ENCODE measurements at regions not wholly inside any gene's neighbourhood (a gene's known extent, or its start where the extent isn't known, plus 50 kb on each side); places are given as distances from the start of the nearest gene placed in this dataset.
"Not testable (repeated sequence)": the region's sequence is repeated elsewhere in the genome, so short reads cannot be mapped to it uniquely, and the experiment has no call there.

DNA sequence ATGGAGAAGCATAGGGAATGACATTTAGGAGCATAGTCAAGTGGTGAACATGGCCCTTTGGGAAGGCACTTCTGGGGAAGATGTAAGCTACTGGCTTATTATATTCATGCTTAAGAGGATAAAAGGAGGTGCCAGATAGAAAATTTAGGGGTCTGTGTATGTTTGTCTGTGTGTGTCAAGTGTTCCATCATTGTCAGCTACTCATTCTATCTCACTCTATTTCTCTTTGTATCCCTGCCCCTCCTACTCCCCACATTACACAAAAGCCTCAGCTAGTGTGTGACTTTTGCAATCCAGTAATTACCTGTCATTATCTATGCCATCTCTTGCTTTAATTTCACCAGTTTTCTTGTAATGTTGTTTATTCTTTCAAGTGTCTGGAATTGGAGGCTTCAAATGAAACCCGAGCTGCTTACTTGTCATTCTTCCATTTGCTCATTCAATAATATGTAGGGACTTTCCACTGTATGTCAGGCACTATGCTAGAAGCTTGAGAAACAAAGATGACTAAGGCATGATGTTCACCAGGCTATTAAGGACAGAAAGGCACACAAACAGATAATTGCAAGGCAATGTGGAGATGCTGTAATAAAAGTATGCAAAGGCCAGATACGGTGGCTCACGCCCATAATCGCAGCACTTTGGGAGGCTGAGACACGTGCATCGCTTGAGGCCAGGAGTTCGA, 229.8 kb upstream of the TEX13C start:
- DNase-seq: no peak

DNA sequence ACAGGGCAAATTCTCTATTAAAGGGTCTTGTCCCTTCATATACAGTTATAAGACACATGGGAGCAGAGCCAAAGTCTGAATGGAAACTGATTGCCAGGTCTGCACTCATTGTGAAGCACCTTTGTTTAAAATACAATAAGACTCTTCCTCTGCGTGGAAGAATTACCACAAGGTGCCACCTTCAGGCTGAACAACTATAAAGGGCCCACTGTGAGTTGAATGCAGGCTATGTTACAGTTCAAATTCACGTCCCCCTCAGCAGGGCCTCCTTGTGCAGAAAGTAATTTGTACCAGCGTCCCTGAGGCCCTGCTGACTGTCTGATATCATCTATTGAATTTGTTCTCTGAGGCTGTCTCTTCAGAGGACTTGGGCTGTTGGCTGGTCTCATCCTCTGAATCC, 225.8 kb upstream of the TEX13C start:
- no peak for DNase-seq

DNA sequence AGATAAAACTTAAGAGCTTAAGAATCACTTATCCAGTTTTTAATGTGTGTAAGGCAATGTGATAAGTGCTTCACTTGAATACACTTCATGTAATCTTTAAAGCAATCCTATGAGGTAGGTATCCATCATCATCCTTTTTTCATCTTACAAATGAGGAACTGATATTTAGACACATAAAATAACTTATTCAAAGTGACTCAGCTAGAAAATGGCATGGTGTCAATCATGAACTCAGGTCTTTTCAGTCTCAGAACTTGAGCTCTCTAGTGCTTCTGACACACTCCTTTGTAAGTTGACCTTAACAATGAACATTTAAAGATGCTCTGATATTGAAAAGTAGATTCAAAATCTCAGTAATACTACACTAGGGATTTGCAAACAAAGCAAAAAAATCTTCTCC, 224.8 kb upstream of the TEX13C start:
- DNase-seq: no peak

DNA sequence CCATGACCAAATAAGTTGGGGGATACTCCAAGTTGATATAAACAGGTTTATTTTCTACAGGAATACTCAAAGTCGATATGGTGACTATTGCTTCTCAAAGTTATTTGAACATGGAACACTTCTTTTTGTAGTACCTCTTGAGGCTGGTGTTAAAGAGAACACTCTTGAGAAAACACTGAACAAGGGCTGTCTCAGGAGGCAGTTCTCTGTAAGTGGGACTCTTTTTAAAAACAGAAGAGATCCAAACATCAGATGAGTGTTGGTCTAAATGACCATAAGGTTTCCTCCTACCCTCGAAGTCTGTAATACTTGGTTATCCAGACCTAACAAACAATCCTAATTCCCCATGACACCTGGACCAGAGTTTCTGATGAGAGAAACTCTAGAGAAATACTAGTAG, 223.2 kb upstream of the TEX13C start:
- no peak for DNase-seq

DNA sequence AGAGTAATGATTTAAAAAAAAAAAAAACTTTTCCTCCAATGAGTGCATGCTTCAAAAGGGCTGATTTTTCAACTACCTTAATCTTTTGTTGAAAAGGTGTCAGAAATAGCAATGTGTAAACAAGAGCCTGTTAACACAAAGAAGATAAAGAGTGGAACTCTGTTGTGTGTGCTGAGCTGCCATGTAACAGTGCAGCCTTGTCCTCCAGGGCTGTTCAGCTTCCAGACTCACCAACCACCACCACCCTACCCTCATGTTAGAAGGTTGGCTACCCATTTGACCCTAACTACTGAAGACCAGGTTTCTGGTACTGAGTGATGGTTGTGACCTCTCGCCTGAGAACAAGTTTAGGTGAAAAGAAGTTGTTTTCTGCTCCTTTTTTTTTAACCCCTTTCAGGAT, 222.8 kb upstream of the TEX13C start:
- DNase-seq: no peak

DNA sequence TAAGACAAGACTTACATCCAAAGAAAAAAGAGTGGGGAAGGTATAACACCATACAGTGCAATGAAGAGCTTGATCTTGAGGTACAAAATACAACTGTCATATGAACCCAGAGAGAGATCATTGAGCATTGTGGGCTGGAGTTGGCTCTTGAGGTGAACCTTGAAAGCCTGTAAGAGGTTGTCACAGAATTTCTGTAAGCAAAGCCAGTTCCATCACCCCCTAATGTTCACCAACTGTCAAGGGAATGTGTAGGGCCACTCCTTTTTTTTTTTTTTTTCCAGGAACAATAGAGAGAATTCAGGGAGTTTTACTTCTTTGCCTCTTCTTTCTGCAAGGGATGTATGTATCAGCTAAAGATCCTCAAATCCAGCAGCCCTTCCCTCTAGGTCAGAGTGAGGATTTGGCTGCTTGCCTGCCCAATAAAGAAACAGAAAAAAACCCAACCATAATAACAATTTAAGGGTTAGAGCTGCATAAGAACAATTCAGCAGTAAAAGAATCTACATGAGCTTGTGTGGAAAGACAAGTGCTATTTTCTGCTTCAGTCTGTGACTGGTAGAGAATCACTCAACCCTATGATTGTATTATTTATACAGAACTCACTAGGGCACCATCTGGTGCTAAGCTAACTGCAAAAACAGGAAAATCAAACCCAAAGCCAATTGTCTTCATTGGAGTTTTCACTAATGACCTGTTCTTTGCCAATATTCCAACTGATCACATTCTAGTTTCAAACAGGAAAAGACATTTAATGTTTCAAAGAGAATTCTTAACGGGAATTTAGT, 217.5 kb upstream of the TEX13C start:
- DNase-seq: no peak

DNA sequence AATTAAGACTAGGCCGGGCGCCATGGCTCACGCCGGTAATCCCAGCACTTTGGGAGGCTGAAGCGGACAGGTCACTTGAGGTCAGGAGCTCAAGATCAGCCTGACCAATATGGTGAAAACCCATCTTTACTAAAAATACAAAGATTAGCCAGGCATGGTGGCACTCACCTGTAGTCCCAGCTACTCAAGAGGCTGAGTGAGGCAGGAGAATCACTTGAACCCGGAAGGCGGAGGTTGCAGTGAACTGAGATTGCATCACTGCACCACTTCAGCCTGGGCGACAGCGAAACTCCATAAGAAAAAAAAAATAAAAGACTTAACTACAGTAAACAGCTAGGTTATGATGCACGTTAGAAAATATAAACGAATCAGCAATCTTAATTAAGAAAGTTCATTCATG, 216.0 kb upstream of the TEX13C start:
- DNase-seq: no peak

DNA sequence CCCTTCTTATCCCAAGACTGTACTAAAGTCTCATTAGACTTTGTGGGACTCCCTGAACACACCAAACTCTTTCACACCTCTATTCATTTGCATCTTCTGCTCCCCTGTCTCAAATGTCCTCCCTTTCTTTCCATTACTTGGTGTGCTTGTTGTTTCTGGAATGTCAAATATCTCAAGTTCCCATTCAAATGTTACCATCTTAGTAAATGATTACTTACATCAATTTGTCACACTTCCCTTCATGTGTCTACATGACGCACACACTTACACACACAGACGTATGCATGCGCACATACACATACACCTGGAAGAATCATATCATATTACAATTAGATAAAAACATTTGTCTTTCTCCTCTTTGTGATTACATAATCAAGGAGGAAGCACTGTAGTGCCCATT, 210.8 kb upstream of the TEX13C start:
- no peak for DNase-seq

DNA sequence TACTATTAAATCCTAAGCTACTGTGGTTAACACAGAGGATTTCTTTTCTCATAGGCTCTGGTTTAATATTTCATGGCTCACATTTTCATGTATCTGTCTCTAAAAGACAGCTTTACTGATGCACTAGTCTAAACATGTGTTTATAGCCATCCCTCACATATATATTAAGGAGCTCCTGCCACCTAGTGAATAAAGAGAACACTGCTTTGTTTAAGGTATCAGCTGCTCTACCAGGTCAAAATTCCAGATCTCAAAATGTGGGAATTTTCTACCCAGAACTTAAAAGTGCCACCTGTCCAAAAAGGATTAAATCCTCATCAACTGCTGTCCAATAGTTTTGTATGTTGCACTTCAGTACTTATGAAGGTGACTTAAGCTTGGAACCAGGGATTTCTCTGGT, 188.5 kb upstream of the TEX13C start:
- no peak for DNase-seq

DNA sequence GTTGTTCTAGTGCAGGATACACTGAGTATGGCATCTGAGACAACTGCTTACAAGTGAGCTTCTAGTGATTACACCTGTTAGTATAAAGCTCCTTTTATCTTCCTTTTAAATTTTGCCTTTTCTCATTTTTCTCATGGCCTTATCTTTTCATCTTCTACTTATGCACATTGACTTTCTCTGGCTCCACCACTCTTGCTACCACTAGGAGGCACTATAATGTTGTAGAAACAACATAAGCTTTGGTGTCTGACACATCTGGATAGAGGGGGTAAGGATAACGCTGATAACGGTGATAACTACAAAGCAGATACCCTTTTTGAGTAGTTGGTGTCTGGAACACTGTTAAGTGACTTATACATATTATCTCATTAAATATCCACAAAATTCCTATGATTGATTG, 187.4 kb upstream of the TEX13C start:
- DNase-seq: no peak

DNA sequence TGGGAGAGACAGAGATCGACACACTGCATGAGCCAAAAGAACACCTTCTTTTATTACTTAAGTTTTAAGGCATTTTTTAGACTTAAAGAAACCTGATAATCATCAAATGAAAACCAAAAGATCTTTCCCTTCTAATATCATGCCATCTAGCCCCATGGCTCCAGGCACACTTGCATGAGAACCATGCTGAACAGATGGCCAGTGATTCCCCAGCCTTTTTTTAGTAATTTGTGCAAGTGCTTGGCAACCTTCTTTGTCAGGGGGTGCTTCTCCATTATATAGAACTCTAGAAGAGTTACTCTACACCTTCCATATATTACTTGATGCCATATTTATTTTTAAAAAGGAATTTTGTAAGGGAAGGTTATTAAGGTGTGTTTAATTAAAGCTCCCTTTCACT, 182.2 kb upstream of the TEX13C start:
- no peak for DNase-seq

DNA sequence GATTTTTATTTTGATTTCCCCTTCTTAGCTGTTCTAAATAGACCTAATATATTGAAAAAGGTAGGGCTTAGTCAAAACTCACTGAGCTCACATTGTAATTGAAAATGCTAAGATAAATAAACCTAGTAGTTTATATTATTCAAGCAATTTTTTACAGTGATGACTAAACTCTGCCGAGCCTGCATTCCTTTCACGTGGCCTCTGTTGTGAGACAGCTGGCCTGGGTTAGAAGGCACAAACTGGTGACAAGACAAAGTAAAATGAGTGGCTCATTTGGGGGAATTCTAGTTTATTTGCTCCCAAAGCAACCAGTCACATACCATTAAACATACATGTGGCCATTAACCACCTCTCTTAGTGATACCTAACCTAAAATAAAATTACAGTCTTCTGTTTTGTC, 169.4 kb upstream of the TEX13C start:
- no peak for DNase-seq

DNA sequence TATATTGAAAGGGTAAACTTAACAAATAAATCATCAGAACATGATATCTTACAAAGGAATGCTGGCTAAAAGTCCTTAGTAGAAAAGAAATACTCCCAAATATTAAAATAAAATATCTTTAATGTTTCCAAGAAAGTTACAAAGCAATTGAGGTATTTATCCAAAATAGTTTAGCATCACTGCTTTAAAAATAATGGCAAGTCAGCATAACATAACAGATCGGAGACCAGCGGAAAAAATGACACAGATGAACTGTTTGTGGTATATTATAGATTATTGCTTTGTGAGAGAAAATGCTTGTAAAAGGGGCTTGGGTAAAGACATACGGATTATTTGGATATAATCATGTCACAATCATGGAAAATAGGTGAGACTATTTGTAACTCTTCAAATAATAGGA, 168.5 kb upstream of the TEX13C start:
- DNase-seq: no peak

DNA sequence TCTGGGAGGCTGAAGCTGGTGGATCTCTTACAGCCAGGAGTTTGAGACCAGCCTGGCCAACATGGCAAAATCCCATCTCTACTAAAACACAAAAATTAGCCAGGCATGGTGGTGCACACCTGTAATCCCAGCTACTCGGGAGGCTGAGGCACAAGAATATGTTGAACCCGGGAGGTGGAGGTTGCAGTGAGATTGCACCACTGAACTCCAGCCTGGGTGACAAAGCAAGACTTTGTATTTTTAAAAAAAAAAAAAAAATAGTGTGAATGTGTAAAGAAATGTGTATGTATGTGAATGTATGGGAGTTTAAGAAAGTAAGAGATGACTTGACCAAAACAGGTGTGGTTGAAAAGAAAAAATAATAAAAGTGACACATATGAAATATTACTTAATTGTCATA, 167.7 kb upstream of the TEX13C start:
- DNase-seq: no peak

DNA sequence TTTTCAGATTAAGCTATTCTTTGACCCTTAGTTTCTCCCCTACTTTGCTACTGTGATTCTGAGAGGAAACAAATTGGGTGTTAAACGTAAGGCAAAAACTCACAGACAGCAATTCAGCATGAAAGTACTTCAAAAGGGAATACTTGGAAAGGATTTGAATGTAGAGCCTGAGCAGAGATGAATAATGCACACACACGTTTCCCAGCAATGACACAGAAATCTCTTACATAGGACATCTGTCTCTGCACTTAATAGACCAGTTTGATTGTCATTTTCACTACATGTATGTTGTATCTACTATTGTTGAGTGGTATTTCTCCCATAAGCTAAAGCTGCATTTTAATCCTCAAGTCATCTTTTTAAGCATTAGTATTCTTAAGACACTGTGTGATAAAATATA, 166.1 kb upstream of the TEX13C start:
- no peak for DNase-seq

DNA sequence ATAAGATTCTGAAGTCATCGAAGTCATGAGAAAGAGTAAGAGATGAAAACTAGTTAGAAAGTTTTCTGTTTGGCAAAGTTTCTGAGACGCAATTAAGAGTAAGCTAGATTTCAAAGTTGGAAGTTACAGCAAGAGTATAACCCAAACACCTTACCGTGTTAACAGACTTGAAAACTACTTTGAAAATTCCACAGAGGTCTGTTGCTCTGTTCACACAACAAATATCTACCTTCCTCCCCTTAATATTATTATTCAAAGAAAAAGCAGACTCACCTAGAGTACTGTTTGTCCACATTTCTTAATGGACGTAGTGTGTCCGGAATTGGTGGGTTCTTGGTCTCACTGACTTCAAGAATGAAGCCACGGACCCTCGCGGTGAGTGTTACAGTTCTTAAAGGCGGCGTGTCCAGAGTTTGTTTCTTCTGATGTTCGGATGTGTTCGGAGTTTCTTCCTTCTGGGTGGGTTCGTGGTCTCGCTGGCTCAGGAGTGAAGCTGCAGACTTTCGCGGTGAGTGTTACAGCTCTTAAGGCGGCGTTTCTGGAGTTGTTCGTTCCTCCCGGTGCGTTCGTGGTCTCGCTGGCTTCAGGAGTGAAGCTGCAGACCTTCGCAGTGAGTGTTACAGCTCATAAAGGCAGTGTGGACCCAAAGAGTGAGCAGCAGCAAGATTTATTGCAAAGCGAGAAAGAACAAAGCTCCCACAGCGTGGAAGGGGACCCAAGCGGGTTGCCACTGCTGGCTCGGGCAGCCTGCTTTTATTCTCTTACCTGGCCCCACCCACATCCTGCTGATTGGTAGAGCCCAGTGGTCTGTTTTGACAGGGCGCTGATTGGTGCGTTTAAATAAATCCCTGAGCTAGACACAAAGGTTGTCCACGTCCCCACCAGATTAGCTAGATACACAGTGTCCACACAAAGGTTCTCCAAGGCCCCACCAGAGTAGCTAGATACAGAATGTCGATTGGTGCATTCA, 165.1 kb upstream of the TEX13C start:
- DNase-seq: not testable (repeated sequence)

DNA sequence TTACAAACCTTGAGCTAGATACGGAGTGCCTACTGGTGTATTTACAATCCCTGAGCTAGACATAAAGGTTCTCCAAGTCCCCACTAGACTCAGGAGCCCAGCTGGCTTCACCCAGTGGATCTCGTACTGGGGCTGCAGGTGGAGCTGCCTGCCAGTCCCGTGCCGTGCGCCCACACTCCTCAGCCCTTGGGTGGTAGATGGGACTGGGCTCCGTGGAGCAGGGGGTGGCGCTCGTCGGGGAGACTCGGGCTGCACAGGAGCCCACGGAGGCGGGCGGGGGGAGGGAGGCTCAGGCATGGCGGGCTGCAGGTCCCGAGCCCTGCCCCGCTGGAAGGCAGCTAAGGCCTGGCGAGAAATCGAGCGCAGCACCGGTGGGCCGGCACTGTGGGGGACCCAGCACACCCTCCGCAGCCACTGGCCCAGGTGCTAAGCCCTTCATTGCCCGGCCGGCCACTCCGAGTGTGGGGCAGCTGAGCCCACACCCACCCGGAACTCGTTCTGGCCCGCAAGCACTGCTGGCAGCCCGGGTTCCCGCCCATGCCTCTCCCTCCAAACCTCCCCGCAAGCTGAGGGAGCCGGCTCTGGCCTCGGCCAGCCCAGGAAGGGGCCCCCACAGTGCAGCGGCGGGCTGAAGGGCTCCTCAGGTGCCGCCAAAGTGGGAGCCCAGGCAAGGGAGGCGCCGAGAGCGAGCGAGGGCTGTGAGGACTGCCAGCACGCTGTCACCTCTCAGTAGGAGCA, 164.2 kb upstream of the TEX13C start:
- not testable (repeated sequence) for DNase-seq

DNA sequence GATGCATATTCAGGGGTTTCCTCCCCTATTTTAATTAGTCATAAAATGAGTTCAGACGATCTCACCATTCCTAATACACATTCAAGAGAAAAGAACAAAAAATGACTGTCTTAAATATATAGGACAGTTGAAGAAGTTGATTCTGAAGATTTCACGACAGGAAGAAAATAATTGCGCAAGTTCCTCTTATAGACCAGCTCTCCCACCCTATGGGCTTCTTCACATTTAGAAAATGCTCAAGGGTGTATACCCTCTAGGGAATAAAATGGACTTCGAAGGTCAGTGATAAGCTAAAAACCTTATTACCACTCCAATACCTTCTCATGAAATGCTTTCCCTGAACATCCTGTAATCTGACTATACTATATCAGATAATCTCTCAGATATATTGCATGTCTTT, 149.2 kb upstream of the TEX13C start:
- DNase-seq: no peak

DNA sequence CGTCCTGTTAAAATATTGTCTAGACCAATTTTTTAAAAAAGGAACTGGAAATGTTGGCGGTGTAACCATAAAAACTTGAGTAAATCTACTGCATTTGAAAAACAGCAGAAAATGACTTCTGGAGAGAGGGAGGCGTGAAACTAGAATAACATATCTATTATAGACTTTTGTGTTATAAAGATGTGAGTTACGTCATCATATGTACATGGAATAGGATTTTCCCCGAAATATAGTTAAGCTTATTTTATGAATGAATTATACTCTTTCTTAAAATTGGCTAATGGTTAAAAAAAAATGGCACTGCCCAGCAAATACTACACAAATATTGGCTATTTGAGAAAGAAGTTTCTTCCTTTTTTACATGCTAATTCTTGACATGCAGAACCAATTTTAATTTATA, 147.1 kb upstream of the TEX13C start:
- no peak for DNase-seq

DNA sequence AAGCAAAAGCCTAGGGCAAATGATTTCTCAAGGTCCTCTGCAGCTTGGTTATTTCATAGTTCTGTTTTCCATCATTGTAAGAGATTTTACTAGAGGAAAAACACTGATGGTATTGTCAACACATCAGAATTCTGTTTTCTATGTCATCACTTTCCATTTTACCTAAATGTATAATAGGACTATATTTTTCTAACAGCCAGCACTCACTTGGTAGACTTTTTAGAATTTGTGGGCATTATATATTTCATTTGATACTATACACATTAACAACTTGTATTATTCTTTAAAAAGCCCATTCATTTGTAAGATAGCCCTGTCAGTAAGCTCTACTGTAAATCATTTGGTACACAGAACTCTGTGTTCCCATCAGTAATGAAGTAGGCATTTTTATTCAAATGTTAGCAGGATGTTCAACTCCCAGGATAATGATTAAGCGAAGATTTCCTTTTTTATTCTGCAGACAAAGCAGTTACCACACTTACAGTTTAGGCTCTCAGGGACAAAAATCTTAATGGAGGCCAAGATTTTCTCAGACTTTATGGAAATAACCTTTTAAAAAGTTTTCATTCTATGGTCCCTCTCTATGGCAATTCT, 143.6 kb upstream of the TEX13C start:
- no peak for DNase-seq

DNA sequence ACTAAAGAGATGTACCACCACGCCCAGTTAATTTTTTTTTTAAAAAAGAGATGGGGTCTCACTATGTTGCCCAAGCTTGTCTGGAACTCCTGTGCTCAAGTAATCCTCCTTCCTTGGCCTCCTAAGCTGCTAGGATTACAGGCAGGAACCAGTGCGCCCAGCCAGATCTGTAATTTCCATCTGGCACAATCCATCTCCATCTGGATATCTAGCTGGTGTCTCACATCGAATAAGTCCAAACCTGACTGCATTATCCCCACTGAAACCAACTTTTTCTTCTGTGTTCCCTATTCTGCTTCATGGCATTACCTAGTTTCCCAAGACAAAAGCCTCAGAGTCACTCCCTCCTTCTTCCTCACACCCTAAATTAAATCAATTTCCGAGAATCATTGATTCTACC, 125.8 kb upstream of the TEX13C start:
- no peak for DNase-seq

DNA sequence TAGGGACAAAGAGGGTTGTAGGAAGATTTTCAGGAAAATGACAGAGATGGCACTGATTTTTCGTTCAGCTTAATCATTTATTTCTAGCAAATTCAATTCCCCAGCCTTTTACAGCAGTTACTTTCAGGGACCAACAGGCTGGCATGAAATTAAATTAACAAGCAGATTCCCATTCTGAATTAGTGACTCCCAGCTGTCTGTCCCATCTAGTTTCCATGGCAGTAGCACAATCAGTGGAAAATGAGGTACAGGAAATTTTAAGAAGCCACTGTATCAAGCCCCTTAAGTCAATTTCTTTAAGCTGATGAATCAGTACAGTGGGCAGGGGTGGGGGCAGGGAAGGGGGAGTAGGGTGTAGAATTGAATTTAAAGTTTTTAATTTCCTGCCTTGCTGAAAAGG, 121.1 kb upstream of the TEX13C start:
- no peak for DNase-seq

Measured in activated naive CD4-positive, alpha-beta T cell treated with Interleukin-2 at 50 U/mL for 16 hours (primary cell).